GM18861 (cell line): ENCODE measurements at regions not wholly inside any gene's neighbourhood (a gene's known extent, or its start where the extent isn't known, plus 50 kb on each side); places are given as distances from the start of the nearest gene placed in this dataset.

ENCODE experiments used
- ATAC-seq: cut with Tn5 transposase; IDR thresholded peaks from one replicate; pipeline ENCODE4 v1.9.1; 2021; ENCODE audit not compliant: unreplicated experiment

DNA sequence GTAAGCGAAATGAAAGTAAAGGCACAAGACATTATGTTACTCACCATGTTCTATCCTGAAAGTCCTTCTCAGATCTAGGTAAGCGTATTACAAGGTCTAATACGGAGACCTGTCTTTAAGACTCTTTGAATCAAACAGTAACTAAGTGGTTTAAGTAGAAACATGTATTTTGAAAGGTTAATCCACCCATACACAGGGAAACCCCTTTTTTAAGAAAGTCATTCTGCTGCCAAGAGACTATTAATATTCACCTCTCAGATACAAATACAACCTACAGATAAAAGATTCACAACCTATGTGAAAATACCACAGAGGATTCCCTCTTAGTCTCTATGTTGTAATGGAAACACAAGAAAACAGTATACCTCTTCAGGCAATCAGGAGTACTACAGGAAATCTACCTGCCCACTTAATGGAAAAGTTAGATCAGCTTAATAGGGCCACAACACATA is 63.2 kb upstream of the TNIP3 start:
- ATAC-seq, result peak; percentile 93

DNA sequence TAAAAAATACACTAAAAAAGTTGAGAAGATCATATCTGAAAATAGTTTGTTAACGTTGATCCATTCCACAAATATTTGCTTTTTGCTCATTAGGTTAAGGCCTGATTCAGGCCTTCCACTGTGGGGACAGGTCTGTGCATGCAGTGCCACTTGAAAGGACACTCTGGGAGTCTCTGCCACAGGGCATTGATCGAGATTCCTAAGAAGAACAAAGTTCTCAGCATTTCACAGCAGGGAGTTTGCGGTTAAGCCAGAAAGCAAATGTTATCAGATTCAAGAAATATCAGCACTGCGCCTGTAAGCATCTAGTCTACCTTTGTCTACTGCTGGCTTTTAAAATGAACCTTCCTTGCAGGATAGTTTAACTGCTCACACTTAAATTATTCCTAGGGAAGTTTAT is 62.2 kb upstream of the TNIP3 start:
- ATAC-seq, result no peak

DNA sequence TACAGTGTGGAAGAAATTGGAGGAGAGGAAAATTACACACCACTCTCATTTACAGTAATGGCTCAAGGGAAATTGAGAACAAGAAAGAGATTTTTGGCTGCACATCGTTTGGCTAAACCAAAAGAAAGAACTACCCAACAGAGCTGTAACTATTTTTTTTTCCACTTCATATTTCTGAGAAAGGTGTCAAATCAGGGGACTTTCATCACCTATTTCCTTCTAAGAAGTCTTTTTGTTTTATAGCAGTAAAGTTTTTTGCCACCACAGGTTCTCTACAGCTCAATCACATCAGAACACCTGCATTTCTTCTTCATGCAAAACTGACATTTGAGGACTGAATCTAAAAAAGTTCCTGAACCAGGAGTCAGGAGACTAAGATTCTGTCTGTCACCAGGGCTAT is 57.5 kb upstream of the TNIP3 start:
- ATAC-seq, result no peak

DNA sequence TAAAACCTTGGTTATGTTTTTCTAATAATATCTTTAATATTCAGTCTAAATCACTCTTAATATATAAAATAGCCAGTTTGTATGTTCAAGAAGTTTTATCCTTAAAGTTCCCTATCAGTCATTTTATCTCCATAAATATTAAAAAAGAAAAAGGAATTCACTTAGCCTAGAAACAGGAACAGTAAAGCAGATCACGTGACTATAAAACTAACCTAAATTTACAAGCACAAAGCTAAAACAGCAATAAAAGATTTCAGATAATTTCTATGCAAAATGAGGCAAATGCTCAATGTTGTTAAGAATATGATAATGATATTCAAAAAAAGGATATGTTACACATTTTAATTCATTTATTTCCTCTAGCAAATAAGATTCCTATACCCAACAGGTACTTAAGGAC is 57.1 kb upstream of the TNIP3 start:
- ATAC-seq, result no peak

DNA sequence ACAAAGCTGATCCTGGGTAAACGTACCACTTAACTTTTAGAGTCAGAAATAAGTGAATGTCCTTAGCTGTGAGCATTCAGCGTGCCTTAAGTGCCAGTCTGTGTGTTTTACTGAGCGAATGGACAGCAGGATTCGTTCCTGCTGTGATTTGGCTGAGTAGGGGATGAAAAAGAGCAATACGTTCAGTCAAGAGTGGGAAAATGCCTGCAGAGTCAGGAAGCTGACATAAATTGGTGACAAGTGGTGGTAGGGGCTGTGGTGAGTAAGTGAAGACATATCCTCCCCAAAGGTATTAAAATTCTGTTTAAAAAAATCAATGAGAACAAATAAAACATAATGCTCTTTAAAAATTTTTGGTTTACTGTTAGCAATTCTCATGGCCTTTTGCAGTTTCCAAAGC is 56.6 kb upstream of the TNIP3 start:
- no peak for ATAC-seq

DNA sequence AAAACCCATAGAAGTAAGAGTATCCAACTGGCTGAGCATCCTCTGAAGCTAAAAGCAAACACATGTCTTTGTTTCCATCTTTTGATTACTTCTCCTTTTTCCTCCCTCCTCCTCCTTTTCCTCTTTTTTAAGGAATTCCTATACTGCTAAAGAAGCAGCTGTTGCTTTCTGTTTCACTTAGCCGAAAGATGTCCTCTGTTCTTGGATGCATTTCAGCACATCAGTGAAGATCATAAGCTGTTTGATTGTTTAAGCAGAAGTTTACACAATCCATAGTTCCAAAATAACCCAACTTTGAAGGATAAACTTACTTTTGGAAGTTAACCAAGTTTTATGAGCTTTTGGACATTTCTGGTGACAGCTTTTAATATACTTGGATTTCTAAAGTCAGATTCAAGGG is 55.1 kb upstream of the TNIP3 start:
- no peak for ATAC-seq

DNA sequence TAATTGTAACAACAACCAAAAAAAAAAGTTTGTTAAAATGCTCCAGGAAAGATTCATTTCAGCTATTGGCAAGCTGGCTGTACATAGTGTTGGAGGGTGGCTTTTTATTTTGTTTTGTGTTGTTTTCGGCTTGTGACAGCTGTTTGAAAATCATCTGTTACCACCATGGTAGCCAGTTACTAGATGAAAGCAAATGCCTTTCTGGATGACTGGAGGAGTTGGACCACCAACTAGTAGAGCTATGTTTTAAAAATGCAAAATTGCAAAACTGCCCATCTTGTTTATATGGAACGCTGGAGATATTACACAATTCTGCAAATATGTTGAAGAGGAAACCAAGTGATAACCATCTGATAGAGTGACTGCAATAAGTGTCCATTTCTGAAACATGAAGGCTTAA is 53.2 kb upstream of the TNIP3 start:
- no peak for ATAC-seq

DNA sequence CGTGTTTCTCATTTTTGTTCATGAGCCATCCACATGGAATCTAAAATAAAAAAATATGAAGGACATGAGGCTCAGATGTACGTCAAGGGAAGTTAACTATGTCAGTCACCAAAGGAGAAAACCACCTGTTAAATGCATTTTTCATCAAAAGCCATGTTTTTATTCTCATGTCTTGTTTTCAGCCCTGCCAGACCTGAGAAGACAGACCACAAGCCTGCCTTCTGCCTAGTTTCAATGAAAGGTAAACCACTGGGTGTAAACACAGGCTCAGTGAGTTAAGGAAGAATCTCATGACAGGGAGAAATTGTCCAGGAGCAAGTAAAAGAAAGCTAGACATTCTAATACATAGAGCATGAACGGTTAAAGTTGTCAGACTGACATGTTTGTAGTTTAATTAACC is 52.3 kb upstream of the TNIP3 start:
- ATAC-seq, result no peak

DNA sequence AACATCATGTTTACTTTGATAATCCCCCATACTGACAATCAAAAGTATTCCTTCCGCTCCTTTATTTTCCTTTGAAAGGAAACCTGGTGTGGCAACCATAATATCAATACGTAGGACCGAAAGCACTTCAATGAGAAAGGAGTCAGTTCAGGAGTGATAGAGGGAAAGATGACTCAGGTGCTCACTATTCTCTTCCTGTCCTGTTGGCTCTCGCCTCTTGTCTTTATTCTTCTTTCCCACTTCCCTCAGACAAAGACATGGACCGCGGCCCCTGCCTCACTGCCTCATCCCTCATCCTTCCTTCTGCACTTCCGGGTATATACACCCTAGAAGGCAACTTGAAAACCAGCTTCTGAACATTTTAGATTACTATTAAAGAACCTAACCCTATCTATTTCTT is 49.8 kb upstream of the TNIP3 start:
- ATAC-seq, result no peak
